SU-DHL-6 (cell line): ENCODE measurements at regions not wholly inside any gene's neighbourhood (a gene's known extent, or its start where the extent isn't known, plus 50 kb on each side); places are given as distances from the start of the nearest gene placed in this dataset.

ENCODE experiments used
- CTCF ChIP-seq: fragments of 200-600 bp; sonication (generic); IDR thresholded peaks from one replicate; pipeline ENCODE4 v1.5.1; 2017; ENCODE audit warnings: antibody characterized with exemption, mild to moderate bottlenecking, low read length, moderate library complexity; ENCODE audit not compliant: insufficient read depth, poor library complexity, severe bottlenecking
- EZH2phosphoT487 ChIP-seq: fragments of 200-600 bp; sonication (generic), shearing (Covaris generic); conservative IDR thresholded peaks from 2 replicates; pipeline ENCODE4 v1.6.1; 2018; ENCODE audit warnings: mild to moderate bottlenecking, antibody characterized with exemption, low read length, moderate library complexity, mixed read lengths

GRCh38 chr13:26929971-26930730, 169.6 kb upstream of the GPR12 start:
- TF ChIP-seq CTCF (peak; percentile 93), EZH2phosphoT487 (no peak)
